ENCODE measurements at regions not wholly inside any gene's neighbourhood (a gene's known extent, or its start where the extent isn't known, plus 50 kb on each side); places are given as distances from the start of the nearest gene placed in this dataset.

GRCh38 chr16:52976539-52977167 is 76.0 kb downstream of the CHD9NB start:
- peak; percentile 30 for TF ChIP-seq CTCF (IDR thresholded peaks at IDR 0.05; ENCODE audit: insufficient read depth, low read length)
- H3K4me3 ChIP-seq (ENCODE audit: low read depth, low read length) = no peak overlapping the region
- peak; percentile 27 for DNase-seq (ENCODE audit: low read depth)

- no peak for DNase-seq (ENCODE audit: low read depth)
- no peak for TF ChIP-seq CTCF (IDR thresholded peaks at IDR 0.05; ENCODE audit: insufficient read depth, low read length)
- H3K4me3 ChIP-seq (ENCODE audit: low read depth, low read length) = no peak overlapping the region
Observed at GRCh38 chr16:52967744-52968143, 85.0 kb downstream of the CHD9NB start.

GRCh38 chr16:52964290-52964689 is 88.4 kb downstream of the CHD9NB start:
- no peak for TF ChIP-seq CTCF (IDR thresholded peaks at IDR 0.05; ENCODE audit: insufficient read depth, low read length)
- H3K4me3 ChIP-seq (ENCODE audit: low read depth, low read length) = no peak overlapping the region
- DNase-seq (ENCODE audit: low read depth) = no peak

GRCh38 chr16:52963855-52964242 is 88.8 kb downstream of the CHD9NB start:
- DNase-seq (ENCODE audit: low read depth) = no peak
- TF ChIP-seq CTCF (IDR thresholded peaks at IDR 0.05; ENCODE audit: insufficient read depth, low read length) = no peak
- H3K4me3 ChIP-seq (ENCODE audit: low read depth, low read length) = no peak overlapping the region

GRCh38 chr16:52963212-52963854 is 89.4 kb downstream of the CHD9NB start:
- no peak overlapping the region for H3K4me3 ChIP-seq (ENCODE audit: low read depth, low read length)
- DNase-seq (ENCODE audit: low read depth) = no peak
- no peak for TF ChIP-seq CTCF (IDR thresholded peaks at IDR 0.05; ENCODE audit: insufficient read depth, low read length)

GRCh38 chr16:52958951-52959350 is 93.7 kb downstream of the CHD9NB start:
- no peak for DNase-seq (ENCODE audit: low read depth)
- H3K4me3 ChIP-seq (ENCODE audit: low read depth, low read length) = no peak overlapping the region
- TF ChIP-seq CTCF (IDR thresholded peaks at IDR 0.05; ENCODE audit: insufficient read depth, low read length) = no peak

Data from fibroblast of the aortic adventitia (primary cell).